Right lung (tissue), 2 donors: ENCODE measurements at regions not wholly inside any gene's neighbourhood (a gene's known extent, or its start where the extent isn't known, plus 50 kb on each side); places are given as distances from the start of the nearest gene placed in this dataset.

Experiments used
- DNase-seq, 2 donors: peaks; one replicate each; pipeline ENCODE4 v3.0.0-alpha.2; 2013

- DNase-seq: no peak
These were observed 160.7 kb upstream of the PDE10A start for GRCh38 chr6:165823609-165824326.

- DNase-seq: no peak
These were observed 159.5 kb upstream of the PDE10A start for GRCh38 chr6:165822501-165822900.

GRCh38 chr6:165821754-165822153 is 158.7 kb upstream of the PDE10A start:
- DNase-seq: no peak

- DNase-seq: no peak
These were observed 157.9 kb upstream of the PDE10A start for GRCh38 chr6:165820934-165821333.

GRCh38 chr6:165820407-165820806 is 157.4 kb upstream of the PDE10A start:
- no peak for DNase-seq

GRCh38 chr6:165819394-165819793 is 156.4 kb upstream of the PDE10A start:
- DNase-seq: no peak

GRCh38 chr6:165818200-165818599 is 155.2 kb upstream of the PDE10A start:
- DNase-seq: no peak

GRCh38 chr6:165817771-165818170 is 154.7 kb upstream of the PDE10A start:
- no peak for DNase-seq

- DNase-seq: no peak
These were observed 154.1 kb upstream of the PDE10A start for GRCh38 chr6:165817148-165817547.

- DNase-seq: no peak
These were observed 151.6 kb upstream of the PDE10A start for GRCh38 chr6:165814679-165815078.

GRCh38 chr6:165811512-165811911 is 148.5 kb upstream of the PDE10A start:
- no peak for DNase-seq

GRCh38 chr6:165808021-165808420 is 145.0 kb upstream of the PDE10A start:
- no peak for DNase-seq

- DNase-seq: no peak
These were observed 144.4 kb upstream of the PDE10A start for GRCh38 chr6:165807249-165807960.

- DNase-seq: no peak
These were observed 143.2 kb upstream of the PDE10A start for GRCh38 chr6:165806126-165806810.

GRCh38 chr6:165805636-165806035 is 142.6 kb upstream of the PDE10A start:
- DNase-seq: no peak

GRCh38 chr6:165805067-165805555 is 142.1 kb upstream of the PDE10A start:
- no peak for DNase-seq

- peak in 1 of 2 donors; percentile 15 for DNase-seq
These were observed 141.5 kb upstream of the PDE10A start for GRCh38 chr6:165804331-165805066.

GRCh38 chr6:165800337-165800736 is 137.3 kb upstream of the PDE10A start:
- DNase-seq: no peak

GRCh38 chr6:165799391-165800153 is 136.5 kb upstream of the PDE10A start:
- DNase-seq: no peak

- DNase-seq: no peak
These were observed 135.9 kb upstream of the PDE10A start for GRCh38 chr6:165798991-165799390.

- no peak for DNase-seq
These were observed 131.1 kb upstream of the PDE10A start for GRCh38 chr6:165794179-165794601.
